AG04449 (cell line): ENCODE measurements at regions not wholly inside any gene's neighbourhood (a gene's known extent, or its start where the extent isn't known, plus 50 kb on each side); places are given as distances from the start of the nearest gene placed in this dataset.

Source experiments
- CTCF ChIA-PET: fragments of 350-600 bp; formaldehyde crosslinking; extraction: SDS; loops from one replicate; lab custom pipeline; 2021; ENCODE audit warnings: antibody characterized with exemption; lab: Yijun Ruan, JAX
- POLR2A ChIA-PET: fragments of 400-600, 350-600 bp; formaldehyde crosslinking; extraction: SDS; loops from one replicate; lab custom pipeline; 2020; ENCODE audit warnings: antibody characterized with exemption, inconsistent platforms; lab: Yijun Ruan, JAX
- DNase-seq: peaks from one replicate; pipeline ENCODE4 v3.0.0-alpha.2; 2010; ENCODE audit warnings: low read depth, low spot score
- H3K4me3 ChIP-seq: 2 replicates; pipeline ENCODE4 v1.5.1; 2011; ENCODE audit warnings: low read depth, mild to moderate bottlenecking, control low read depth, low read length
- TF ChIP-seq, protein P1 (sequence below): IDR thresholded peaks from one replicate; pipeline ENCODE4 v1.5.1; 2011; ENCODE audit warnings: mild to moderate bottlenecking, moderate library complexity, low read length, control low read depth, inconsistent platforms; ENCODE audit not compliant: insufficient read depth; ENCODE audit errors: missing control alignments

DNA sequence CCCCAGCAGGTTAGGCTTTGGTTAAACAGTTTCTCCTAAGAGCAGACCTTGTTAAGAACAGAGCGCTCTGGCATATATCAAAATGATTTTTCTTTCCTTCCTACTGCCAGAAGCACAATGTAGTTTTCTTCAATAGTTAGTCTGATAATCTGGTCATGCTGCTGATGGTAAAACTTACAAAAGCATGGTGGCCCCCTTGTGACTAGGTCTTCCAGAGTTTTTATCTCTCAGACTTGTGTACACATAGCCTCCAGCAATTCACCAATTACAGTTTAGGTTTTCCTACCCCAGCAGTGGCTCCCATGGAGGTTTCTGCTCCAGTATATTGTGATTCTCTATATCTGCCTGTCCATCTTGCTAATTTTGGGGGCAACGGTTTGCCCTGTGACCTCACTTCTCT, 73.3 kb upstream of the DPH5 start:
- DNase-seq: no peak
- POLR2A ChIA-PET: no interaction called here
- CTCF ChIA-PET: no interaction called here

DNA sequence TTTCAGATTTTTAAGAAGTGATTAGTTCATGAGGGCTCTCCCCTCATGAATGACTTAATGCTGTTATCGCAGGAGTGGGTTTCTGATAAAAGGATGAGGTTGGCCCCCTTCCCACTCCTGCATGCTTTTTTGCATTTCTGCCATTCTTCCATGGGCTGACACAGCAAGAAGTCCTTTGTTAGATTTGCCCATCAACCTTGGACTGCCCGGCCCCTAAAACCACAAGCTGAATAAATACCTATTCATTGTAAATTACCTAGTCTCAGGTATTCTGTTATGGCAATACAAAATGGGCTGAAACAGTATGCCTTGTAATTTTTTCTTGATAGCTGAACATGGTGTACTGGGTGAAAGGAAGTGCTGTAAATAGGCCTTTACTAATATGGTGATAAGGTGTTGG, 72.7 kb upstream of the DPH5 start:
- no peak for DNase-seq
- TF ChIP-seq, protein P1, sequence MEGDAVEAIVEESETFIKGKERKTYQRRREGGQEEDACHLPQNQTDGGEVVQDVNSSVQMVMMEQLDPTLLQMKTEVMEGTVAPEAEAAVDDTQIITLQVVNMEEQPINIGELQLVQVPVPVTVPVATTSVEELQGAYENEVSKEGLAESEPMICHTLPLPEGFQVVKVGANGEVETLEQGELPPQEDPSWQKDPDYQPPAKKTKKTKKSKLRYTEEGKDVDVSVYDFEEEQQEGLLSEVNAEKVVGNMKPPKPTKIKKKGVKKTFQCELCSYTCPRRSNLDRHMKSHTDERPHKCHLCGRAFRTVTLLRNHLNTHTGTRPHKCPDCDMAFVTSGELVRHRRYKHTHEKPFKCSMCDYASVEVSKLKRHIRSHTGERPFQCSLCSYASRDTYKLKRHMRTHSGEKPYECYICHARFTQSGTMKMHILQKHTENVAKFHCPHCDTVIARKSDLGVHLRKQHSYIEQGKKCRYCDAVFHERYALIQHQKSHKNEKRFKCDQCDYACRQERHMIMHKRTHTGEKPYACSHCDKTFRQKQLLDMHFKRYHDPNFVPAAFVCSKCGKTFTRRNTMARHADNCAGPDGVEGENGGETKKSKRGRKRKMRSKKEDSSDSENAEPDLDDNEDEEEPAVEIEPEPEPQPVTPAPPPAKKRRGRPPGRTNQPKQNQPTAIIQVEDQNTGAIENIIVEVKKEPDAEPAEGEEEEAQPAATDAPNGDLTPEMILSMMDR: no peak
- ChIA-PET POLR2A (no interaction called here), CTCF (no interaction called here)
- no peak overlapping the region for H3K4me3 ChIP-seq

More for the DNA sequence above, 73.3 kb upstream of the DPH5 start:
- TF ChIP-seq, protein P1: no peak
- no peak overlapping the region for H3K4me3 ChIP-seq

DNA sequence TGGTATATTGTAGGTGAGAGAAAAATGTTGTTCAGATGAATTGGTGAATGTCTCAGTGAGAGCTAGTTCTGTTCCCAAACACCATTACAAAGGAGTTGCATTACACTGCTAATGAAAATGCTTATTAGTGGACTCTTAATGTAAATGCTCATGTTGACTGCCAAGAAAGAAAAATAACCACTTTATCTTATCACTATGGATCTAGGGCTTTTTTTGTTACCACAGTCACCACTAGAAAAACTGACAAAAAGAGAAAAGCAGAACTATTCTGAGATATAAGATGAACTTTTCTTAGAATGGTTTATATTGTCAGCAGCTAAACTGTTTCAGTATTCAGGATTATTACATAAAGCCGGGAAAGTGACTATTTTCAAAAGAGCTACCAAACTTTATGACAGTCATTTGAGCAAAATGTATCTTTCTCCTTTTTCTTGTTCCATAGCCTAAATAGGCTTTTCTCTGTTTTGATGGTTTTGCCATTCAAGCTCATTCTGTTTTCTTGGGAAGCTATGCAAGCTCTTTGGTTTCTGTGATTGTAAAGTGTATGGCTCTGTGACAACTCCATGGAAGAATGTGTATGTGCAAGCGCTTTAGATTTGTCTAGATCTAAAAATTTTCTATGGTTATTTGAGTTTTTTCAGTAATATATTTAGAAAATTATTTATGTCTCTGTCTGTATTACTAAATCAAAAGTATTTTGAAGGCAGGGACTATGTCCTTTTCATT, 64.2 kb upstream of the DPH5 start:
- no peak for DNase-seq
- TF ChIP-seq, protein P1: no peak
- H3K4me3 ChIP-seq: no peak overlapping the region
- ChIA-PET POLR2A (no interaction called here), CTCF (no interaction called here)

DNA sequence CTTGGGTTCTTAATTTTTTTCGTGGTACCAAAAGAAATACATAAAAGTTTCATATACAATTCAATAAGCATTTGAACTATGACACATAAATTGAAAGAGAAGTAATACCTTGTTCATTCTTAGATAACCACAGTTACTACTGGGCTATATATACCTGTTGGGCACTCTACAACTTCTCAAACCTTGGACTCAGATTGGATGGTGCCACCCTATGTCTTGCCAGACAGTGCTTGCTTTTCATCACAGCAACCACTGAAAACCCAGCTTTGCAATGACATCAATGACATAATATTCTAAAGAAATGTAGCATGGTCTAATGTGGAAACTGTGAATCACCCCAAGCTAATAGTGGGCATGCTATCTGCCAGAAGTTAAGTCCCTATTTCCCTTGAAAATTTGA, 62.8 kb upstream of the DPH5 start:
- TF ChIP-seq, protein P1: no peak
- DNase-seq: no peak
- ChIA-PET CTCF (interaction anchor here (0.7 to 1.4 kb wide), 2 partner anchors 13 to 27 kb away, joined by 3 to 4 read pairs; no protein-coding TSS in a partner anchor), POLR2A (no interaction called here)
- no peak overlapping the region for H3K4me3 ChIP-seq

DNA sequence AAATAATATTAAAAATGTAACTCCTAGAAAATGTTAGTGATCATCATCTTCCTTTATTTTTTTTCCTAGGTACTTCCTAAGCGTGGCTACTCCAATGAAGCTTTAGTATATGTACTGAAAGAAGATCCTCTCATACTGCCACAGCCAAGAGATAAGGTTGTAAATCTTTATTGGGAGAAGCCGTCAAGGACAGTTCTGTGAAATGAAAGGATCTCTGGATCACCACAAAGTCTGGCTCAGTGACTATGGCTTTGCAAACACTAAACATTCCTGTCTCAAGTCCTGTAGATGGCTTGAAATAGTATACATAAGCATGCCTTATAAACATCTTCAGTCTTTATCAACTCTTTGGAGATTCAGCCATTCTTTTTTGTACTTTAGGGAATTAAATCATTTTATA, 61.2 kb upstream of the DPH5 start:
- TF ChIP-seq, protein P1: no peak
- CTCF ChIA-PET: interaction anchor here (0.7 to 1.4 kb wide), 3 partner anchors 19 to 152 kb away, joined by 3 to 4 read pairs (median 4); no protein-coding TSS in a partner anchor
- no peak overlapping the region for H3K4me3 ChIP-seq
- DNase-seq: no peak
- POLR2A ChIA-PET: no interaction called here
